ENCODE measurements at regions not wholly inside any gene's neighbourhood (a gene's known extent, or its start where the extent isn't known, plus 50 kb on each side); places are given as distances from the start of the nearest gene placed in this dataset.

DNA sequence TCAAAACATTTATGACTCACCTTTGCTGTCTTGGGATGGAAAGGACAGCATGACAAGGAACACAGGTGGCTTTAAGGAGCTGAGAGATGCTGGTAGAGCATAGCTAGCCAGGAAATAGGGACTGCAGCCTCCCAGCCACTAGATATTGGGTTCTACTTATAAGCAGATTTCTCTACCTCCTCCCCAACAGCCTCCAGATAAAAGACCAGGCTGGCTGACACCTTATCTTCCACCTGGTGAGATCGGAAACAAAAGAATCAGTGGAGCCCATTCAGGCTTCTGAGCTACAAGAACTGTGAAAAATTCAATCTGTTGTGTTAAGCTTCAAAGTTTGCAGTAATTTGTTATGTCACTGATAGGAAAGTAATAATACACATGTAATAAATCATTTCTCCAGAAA is 1278.5 kb upstream of the ZEB2 start:
- Histone ChIP-seq H3K4me1 (ENCODE audit: insufficient read depth, low read length, poor library complexity, severe bottlenecking) (no peaks in the 10 kb centered on the region), H3K36me3 (ENCODE audit: insufficient read depth, low read length, poor library complexity, severe bottlenecking) (no peaks in the 10 kb centered on the region), H3K9me3 (ENCODE audit: low read depth, low read length, poor library complexity, severe bottlenecking) (no peaks in the 10 kb centered on the region), H3K27ac (ENCODE audit: low read depth, low read length, poor library complexity, severe bottlenecking) (no peak overlapping the region), H3K27me3 (replicated peaks; ENCODE audit: insufficient read depth, low read depth, low read length, poor library complexity) (no peaks in the 10 kb centered on the region), H3K4me3 (ENCODE audit: low read depth, low read length, poor library complexity, severe bottlenecking) (no peak overlapping the region)
- TF ChIP-seq EZH2 (IDR thresholded peaks at IDR 0.05; ENCODE audit: borderline replicate concordance, low read depth, low read length, poor library complexity, severe bottlenecking): no peak
- TF ChIP-seq, protein P1, sequence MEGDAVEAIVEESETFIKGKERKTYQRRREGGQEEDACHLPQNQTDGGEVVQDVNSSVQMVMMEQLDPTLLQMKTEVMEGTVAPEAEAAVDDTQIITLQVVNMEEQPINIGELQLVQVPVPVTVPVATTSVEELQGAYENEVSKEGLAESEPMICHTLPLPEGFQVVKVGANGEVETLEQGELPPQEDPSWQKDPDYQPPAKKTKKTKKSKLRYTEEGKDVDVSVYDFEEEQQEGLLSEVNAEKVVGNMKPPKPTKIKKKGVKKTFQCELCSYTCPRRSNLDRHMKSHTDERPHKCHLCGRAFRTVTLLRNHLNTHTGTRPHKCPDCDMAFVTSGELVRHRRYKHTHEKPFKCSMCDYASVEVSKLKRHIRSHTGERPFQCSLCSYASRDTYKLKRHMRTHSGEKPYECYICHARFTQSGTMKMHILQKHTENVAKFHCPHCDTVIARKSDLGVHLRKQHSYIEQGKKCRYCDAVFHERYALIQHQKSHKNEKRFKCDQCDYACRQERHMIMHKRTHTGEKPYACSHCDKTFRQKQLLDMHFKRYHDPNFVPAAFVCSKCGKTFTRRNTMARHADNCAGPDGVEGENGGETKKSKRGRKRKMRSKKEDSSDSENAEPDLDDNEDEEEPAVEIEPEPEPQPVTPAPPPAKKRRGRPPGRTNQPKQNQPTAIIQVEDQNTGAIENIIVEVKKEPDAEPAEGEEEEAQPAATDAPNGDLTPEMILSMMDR (conservative IDR thresholded peaks at IDR 0.05; ENCODE audit: low read depth, low read length): no peak
- intact Hi-C loops (cut with micrococcal nuclease; ENCODE audit: unreplicated experiment): no loop called here
- POLR2A ChIA-PET (ENCODE audit: low non-redundant PET): interaction anchor here (0.6 kb wide), 1 partner anchor 10 kb away, joined by 5 read pairs; no protein-coding TSS in a partner anchor
- no TSS peak for BruUV-seq (replicated peaks)
- CTCF ChIA-PET: no interaction called here
- no peak for DNase-seq (ENCODE audit: low spot score)

DNA sequence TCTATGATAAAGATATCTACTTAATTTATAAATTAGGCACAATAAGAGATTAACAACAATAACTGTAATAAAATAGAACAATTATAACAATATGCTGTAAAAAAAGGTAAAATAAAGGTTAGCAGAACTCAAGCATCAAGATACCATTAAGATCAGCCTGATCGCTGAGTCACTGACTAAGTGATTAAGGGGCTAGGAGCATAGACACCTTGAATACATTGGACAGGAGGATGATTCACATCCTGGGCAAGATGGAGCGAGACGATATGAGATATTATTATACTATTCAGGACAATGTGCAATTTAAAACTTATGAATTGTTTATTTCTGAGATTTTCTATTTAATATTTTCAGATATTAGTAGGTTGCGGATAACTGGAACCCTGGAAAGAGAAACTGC is 1277.8 kb upstream of the ZEB2 start:
- TF ChIP-seq, protein P1 (conservative IDR thresholded peaks at IDR 0.05; ENCODE audit: low read depth, low read length): no peak
- no peak for TF ChIP-seq EZH2 (IDR thresholded peaks at IDR 0.05; ENCODE audit: borderline replicate concordance, low read depth, low read length, poor library complexity, severe bottlenecking)
- Histone ChIP-seq H3K4me3 (ENCODE audit: low read depth, low read length, poor library complexity, severe bottlenecking) (no peak overlapping the region), H3K9me3 (ENCODE audit: low read depth, low read length, poor library complexity, severe bottlenecking) (no peaks in the 10 kb centered on the region), H3K27ac (ENCODE audit: low read depth, low read length, poor library complexity, severe bottlenecking) (no peak overlapping the region), H3K27me3 (replicated peaks; ENCODE audit: insufficient read depth, low read depth, low read length, poor library complexity) (no peaks in the 10 kb centered on the region), H3K36me3 (ENCODE audit: insufficient read depth, low read length, poor library complexity, severe bottlenecking) (no peaks in the 10 kb centered on the region), H3K4me1 (ENCODE audit: insufficient read depth, low read length, poor library complexity, severe bottlenecking) (no peaks in the 10 kb centered on the region)
- intact Hi-C loops (cut with micrococcal nuclease; ENCODE audit: unreplicated experiment): no loop called here
- DNase-seq (ENCODE audit: low spot score): no peak
- no TSS peak for BruUV-seq (replicated peaks)
- POLR2A ChIA-PET (ENCODE audit: low non-redundant PET): no interaction called here
- CTCF ChIA-PET: no interaction called here

DNA sequence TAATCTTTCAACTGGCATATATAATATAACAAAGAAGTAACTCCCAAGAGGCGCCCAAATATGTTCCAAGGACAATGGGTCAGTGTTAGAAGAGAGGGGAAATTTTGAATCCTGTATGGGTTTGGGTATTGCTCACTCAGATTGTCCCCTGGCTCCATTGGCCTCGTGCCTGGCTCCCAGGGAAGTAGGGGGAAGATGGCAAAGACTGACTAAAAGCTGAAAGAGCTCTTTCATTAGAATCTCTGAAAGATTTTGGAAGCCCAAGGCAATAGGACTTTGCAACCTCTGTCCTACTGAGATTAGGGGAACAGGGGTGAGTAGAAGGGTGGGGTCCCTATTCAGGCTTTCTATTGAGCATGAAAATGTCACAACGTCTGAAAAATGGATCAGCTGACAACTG is 1272.8 kb upstream of the ZEB2 start:
- no peaks in the 10 kb centered on the region for H3K4me1 ChIP-seq (ENCODE audit: insufficient read depth, low read length, poor library complexity, severe bottlenecking)
- no peak overlapping the region for H3K27ac ChIP-seq (ENCODE audit: low read depth, low read length, poor library complexity, severe bottlenecking)
- no peaks in the 10 kb centered on the region for H3K27me3 ChIP-seq (replicated peaks; ENCODE audit: insufficient read depth, low read depth, low read length, poor library complexity)
- no peaks in the 10 kb centered on the region for H3K36me3 ChIP-seq (ENCODE audit: insufficient read depth, low read length, poor library complexity, severe bottlenecking)
- no peak for TF ChIP-seq EZH2 (IDR thresholded peaks at IDR 0.05; ENCODE audit: borderline replicate concordance, low read depth, low read length, poor library complexity, severe bottlenecking)
- TF ChIP-seq, protein P1 (conservative IDR thresholded peaks at IDR 0.05; ENCODE audit: low read depth, low read length): no peak
- intact Hi-C loops (cut with micrococcal nuclease; ENCODE audit: unreplicated experiment): no loop called here
- ChIA-PET POLR2A (ENCODE audit: low non-redundant PET) (no interaction called here), CTCF (no interaction called here)
- no peak overlapping the region for H3K4me3 ChIP-seq (ENCODE audit: low read depth, low read length, poor library complexity, severe bottlenecking)
- no TSS peak for BruUV-seq (replicated peaks)
- no peak for DNase-seq (ENCODE audit: low spot score)
- no peaks in the 10 kb centered on the region for H3K9me3 ChIP-seq (ENCODE audit: low read depth, low read length, poor library complexity, severe bottlenecking)
